Hepatocyte (in vitro differentiated cells): ENCODE measurements at regions not wholly inside any gene's neighbourhood (a gene's known extent, or its start where the extent isn't known, plus 50 kb on each side); places are given as distances from the start of the nearest gene placed in this dataset.

ENCODE experiments used
- EZH2phosphoT487 ChIP-seq: fragments of 200-600 bp; sonication (generic); IDR thresholded peaks from one replicate; pipeline ENCODE4 v1.6.1; 2018; ENCODE audit warnings: antibody characterized with exemption, mild to moderate bottlenecking, low read depth, moderate library complexity; ENCODE audit not compliant: unreplicated experiment, severe bottlenecking
- TF ChIP-seq, protein P1 (sequence below): fragments of 200-600 bp; sonication (generic); IDR thresholded peaks from 2 replicates; pipeline ENCODE4 v1.5.1; 2016; ENCODE audit warnings: antibody characterized with exemption, mild to moderate bottlenecking; ENCODE audit not compliant: poor library complexity

DNA sequence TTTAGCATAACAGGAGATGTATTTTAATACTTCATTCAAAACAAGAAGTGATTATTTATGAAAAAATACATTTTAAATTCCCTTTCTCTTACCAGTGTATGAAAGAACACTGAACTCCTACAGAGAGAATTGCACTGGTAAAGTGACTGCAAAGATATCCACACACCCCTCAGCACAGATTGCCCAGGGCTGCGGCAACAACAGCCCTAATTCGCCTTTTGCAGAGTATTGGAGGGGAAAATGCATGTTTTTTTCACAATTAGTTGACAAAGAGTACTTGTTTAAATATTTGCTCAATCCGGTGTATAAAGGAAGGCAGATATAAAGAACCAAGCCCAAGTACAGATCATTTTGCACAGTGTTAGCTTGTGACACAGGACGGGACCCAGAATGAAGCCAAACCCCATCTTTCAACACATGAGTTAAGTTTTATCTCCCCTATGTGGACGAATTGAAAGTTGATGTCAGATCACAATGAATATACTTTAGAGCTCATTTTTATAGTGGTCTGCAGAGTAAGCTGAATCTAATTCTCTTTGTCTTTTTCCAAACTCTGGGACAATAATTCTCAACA, 551.4 kb upstream of the IGFBP7 start:
- TF ChIP-seq, protein P1, sequence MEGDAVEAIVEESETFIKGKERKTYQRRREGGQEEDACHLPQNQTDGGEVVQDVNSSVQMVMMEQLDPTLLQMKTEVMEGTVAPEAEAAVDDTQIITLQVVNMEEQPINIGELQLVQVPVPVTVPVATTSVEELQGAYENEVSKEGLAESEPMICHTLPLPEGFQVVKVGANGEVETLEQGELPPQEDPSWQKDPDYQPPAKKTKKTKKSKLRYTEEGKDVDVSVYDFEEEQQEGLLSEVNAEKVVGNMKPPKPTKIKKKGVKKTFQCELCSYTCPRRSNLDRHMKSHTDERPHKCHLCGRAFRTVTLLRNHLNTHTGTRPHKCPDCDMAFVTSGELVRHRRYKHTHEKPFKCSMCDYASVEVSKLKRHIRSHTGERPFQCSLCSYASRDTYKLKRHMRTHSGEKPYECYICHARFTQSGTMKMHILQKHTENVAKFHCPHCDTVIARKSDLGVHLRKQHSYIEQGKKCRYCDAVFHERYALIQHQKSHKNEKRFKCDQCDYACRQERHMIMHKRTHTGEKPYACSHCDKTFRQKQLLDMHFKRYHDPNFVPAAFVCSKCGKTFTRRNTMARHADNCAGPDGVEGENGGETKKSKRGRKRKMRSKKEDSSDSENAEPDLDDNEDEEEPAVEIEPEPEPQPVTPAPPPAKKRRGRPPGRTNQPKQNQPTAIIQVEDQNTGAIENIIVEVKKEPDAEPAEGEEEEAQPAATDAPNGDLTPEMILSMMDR = no peak
- TF ChIP-seq EZH2phosphoT487 = no peak
